Esophagus muscularis mucosa (tissue), 4 donors: ENCODE measurements at regions not wholly inside any gene's neighbourhood (a gene's known extent, or its start where the extent isn't known, plus 50 kb on each side); places are given as distances from the start of the nearest gene placed in this dataset.

Source experiments
- DNase-seq: peaks from one replicate; pipeline ENCODE4 v3.0.0-alpha.2; 2017; ENCODE audit errors: extremely low spot score
- H3K27ac ChIP-seq, 4 donors: fragments of 200-600 bp; sonication (generic); replicated peaks in 1 of 4; 1 replicate in 3 of 4; 2 replicates in 1 of 4; pipeline ENCODE4 v1.5.1; 2016 to 2019; ENCODE audit warnings: mild to moderate bottlenecking in 1 of 4
- H3K27me3 ChIP-seq, 4 donors: fragments of 200-600 bp; sonication (generic); one replicate each; pipeline versions ENCODE4 v1.5.1 to v1.6.0; 2016 to 2019
- H3K36me3 ChIP-seq, 4 donors: fragments of 200-600 bp; sonication (generic); one replicate each; pipeline ENCODE4 v1.5.1; 2016 to 2019
- H3K4me1 ChIP-seq, 4 donors: fragments of 200-600 bp; sonication (generic); one replicate each; pipeline ENCODE4 v1.5.1; 2016 to 2019
- H3K4me3 ChIP-seq, 4 donors: fragments of 200-600 bp; sonication (generic); 1 replicate in 2 of 4; 2 replicates in 2 of 4; pipeline ENCODE4 v1.5.1; 2016 to 2019; ENCODE audit warnings: mild to moderate bottlenecking in 4 of 4, moderate library complexity in 1 of 4
- H3K9me3 ChIP-seq, 4 donors: fragments of 200-600 bp; sonication (generic); 1 replicate in 3 of 4; 2 replicates in 1 of 4; pipeline ENCODE4 v1.5.1; 2016 to 2019
- EP300 ChIP-seq: sonication (generic); formaldehyde crosslinking; IDR thresholded peaks from one replicate; pipeline ENCODE4 v1.6.1; 2017; ENCODE audit warnings: antibody characterized with exemption
- POLR2A ChIP-seq: fragments of 450-650 bp; IDR thresholded peaks from one replicate; pipeline ENCODE4 v1.6.1; 2017; ENCODE audit warnings: antibody characterized with exemption, moderate library complexity, mild to moderate bottlenecking, low read depth
- POLR2AphosphoS5 ChIP-seq, 2 donors: sonication (generic); formaldehyde crosslinking; IDR thresholded peaks; one replicate each; pipeline ENCODE4 v1.6.1; 2017; ENCODE audit warnings: antibody characterized with exemption in 2 of 2
- WGBS: methylation state at CpG from one replicate; pipeline ENCODE4 v1.1.5; 2018; 5-methylcytosine and 5-hydroxymethylcytosine counted together
- intact Hi-C: fragments of 100-400 bp; cut with DNase I; formaldehyde crosslinking; loops from one replicate; pipeline ENCODE4 v1.15.1; 2023
- TF ChIP-seq, protein P1 (sequence below), 3 experiments: fragments of 200-600 bp in 2 of 3; fragments of 450-650 bp in 1 of 3; sonication (generic) in 2 of 3; IDR thresholded peaks; one replicate each; pipeline ENCODE4 v1.5.1; 2017 to 2019; ENCODE audit warnings: antibody characterized with exemption in 3 of 3, mild to moderate bottlenecking in 2 of 3, moderate library complexity in 1 of 3

DNA sequence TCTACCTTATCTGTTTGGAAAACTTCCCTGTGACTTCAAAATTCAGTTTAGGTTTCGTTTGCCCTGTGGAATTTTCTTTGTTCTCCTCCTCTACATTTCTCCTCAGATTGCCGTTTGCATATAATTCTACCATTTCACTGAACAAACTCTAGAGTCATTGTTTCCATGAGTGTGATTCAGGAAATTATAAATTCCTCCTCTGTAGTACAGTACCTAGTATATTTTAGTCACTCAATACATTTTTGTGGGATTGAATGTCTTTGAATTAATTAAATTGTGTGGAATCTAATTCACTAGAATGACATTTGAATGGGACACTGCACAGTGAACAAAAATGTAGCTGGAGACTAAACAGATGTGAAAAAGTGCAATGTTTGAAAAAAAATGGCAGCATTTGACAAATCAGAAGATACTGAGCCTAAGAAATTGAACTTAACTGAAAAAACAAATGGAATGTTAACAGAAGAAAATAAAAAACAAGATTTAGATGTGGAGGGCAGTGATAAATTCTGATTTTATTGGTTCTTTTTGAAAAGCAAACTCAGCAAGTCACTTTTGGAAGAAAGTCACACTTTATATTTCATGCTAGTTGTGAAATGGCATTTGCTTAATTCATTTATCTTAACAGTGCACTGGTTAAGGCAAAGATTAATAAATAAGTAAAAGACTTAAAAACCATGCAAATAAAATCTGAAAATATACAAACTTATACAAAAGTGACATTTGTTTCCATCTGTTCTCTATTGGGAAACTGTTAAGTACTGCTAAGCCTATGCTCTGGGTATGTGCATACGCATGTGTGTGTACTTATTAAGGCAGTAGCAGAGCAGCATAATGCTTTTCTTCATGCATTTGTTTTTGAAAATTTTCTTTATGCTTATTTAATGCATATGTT, 512.3 kb downstream of the FAT4 start:
- no peak overlapping the region for H3K27ac ChIP-seq
- intact Hi-C loops = no loop called here
- 65% methylated on average over 3 of the region's 3 CpGs for WGBS

DNA sequence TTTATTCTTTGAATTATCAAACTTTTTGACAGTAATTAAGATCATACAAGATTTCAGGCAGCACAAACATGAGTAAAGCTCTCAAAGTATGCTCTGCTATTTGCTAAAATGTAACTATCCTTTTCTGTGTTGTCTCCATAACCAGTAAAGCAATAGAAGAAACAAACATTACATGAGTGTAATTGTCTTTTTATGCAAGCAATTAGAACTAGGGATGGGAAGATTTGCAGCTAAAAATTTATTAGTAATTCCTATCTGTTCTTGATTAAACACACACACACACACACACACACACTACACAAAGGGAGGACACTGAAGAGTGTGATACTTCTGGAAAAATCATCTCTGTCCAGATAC, 512.9 kb downstream of the FAT4 start:
- TF ChIP-seq EP300 = no peak
- TF ChIP-seq POLR2AphosphoS5 (IDR thresholded peaks at IDR 0.05) = no peak
- TF ChIP-seq, protein P1, sequence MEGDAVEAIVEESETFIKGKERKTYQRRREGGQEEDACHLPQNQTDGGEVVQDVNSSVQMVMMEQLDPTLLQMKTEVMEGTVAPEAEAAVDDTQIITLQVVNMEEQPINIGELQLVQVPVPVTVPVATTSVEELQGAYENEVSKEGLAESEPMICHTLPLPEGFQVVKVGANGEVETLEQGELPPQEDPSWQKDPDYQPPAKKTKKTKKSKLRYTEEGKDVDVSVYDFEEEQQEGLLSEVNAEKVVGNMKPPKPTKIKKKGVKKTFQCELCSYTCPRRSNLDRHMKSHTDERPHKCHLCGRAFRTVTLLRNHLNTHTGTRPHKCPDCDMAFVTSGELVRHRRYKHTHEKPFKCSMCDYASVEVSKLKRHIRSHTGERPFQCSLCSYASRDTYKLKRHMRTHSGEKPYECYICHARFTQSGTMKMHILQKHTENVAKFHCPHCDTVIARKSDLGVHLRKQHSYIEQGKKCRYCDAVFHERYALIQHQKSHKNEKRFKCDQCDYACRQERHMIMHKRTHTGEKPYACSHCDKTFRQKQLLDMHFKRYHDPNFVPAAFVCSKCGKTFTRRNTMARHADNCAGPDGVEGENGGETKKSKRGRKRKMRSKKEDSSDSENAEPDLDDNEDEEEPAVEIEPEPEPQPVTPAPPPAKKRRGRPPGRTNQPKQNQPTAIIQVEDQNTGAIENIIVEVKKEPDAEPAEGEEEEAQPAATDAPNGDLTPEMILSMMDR (IDR thresholded peaks at IDR 0.05) = no peak
- TF ChIP-seq POLR2A = no peak
- no peak overlapping the region for H3K27ac ChIP-seq
- intact Hi-C loops = no loop called here
- H3K9me3 ChIP-seq = no peaks in the 10 kb centered on the region
- H3K4me1 ChIP-seq = no peaks in the 10 kb centered on the region
- H3K4me3 ChIP-seq = no peak overlapping the region
- no peaks in the 10 kb centered on the region for H3K36me3 ChIP-seq
- H3K27me3 ChIP-seq = no peaks in the 10 kb centered on the region
- DNase-seq = no peak

More for the DNA sequence above, 512.3 kb downstream of the FAT4 start:
- DNase-seq = no peak
- Histone ChIP-seq H3K4me3 (no peak overlapping the region), H3K4me1 (no peaks in the 10 kb centered on the region), H3K36me3 (no peaks in the 10 kb centered on the region), H3K9me3 (no peaks in the 10 kb centered on the region), H3K27me3 (no peaks in the 10 kb centered on the region)
- TF ChIP-seq EP300 = no peak
- no peak for TF ChIP-seq POLR2AphosphoS5 (IDR thresholded peaks at IDR 0.05)
- no peak for TF ChIP-seq POLR2A
- TF ChIP-seq, protein P1 (IDR thresholded peaks at IDR 0.05) = no peak

DNA sequence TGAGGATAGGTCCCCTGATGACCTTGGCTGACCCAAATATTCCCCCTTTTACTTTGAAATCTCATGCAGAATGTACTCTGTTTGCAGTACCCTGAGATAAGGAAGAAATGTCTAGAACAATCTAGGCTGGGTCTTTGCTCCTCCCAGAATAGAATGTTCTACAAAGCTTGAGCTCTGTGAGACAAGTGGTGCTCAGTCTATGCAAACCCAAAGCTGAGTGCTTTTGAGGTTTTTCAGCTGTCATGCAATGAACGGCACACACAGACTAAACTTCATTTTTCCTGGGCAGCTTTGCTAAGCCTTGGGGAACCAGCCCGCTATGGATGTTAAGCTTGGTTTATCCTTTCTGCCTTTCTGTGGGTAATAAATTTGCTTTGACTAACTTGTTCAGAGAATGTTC, 513.6 kb downstream of the FAT4 start:
- DNase-seq = no peak
- Histone ChIP-seq H3K4me1 (no peaks in the 10 kb centered on the region), H3K27ac (no peak overlapping the region), H3K9me3 (no peaks in the 10 kb centered on the region), H3K4me3 (no peak overlapping the region), H3K27me3 (no peaks in the 10 kb centered on the region), H3K36me3 (no peaks in the 10 kb centered on the region)
- WGBS = 67% methylated on average over 2 of the region's 2 CpGs
- TF ChIP-seq, protein P1 (IDR thresholded peaks at IDR 0.05) = no peak
- TF ChIP-seq EP300 (no peak), POLR2AphosphoS5 (IDR thresholded peaks at IDR 0.05) (no peak), POLR2A (no peak)
- intact Hi-C loops = no loop called here

DNA sequence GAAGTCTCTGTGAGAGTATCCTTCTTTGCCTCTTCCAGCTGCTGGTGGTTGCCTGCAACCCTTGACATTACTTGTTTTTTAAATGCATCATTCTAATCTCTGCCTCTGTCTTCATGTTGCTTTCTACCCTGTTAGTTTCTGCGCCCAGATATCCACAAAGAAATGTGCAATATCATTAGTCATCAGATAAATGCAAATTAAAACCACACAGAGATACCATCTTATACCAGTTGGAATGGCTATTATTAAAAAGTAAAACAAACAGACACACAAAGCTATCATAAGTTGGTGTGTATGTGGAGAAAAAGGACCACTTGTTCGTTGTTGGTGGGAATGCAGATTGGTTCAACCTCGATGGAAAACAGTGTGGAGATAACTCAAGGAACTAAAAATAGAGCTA, 517.4 kb downstream of the FAT4 start:
- Histone ChIP-seq H3K9me3 (no peaks in the 10 kb centered on the region), H3K36me3 (no peaks in the 10 kb centered on the region), H3K4me1 (no peaks in the 10 kb centered on the region), H3K27me3 (no peaks in the 10 kb centered on the region), H3K27ac (no peak overlapping the region), H3K4me3 (no peak overlapping the region)
- no peak for DNase-seq
- intact Hi-C loops = no loop called here
- TF ChIP-seq POLR2AphosphoS5 (IDR thresholded peaks at IDR 0.05) (no peak), POLR2A (no peak), EP300 (no peak)
- TF ChIP-seq, protein P1 (IDR thresholded peaks at IDR 0.05) = no peak
- WGBS = 86% methylated on average over 3 of the region's 3 CpGs
